GM12873 (cell line): ENCODE measurements at regions not wholly inside any gene's neighbourhood (a gene's known extent, or its start where the extent isn't known, plus 50 kb on each side); places are given as distances from the start of the nearest gene placed in this dataset.

ENCODE experiments used
- CTCF ChIP-seq: IDR thresholded peaks from 2 replicates; pipeline ENCODE4 v1.5.1; 2012; ENCODE audit warnings: low read depth, mild to moderate bottlenecking, moderate library complexity, low read length, control low read depth; ENCODE audit not compliant: insufficient read depth; ENCODE audit errors: missing control alignments

- TF ChIP-seq CTCF = no peak
These were observed 85.6 kb downstream of the MARCHF4 start for GRCh38 chr2:216286616-216287231.

- no peak for TF ChIP-seq CTCF
These were observed 86.6 kb downstream of the MARCHF4 start for GRCh38 chr2:216285701-216286100.

- no peak for TF ChIP-seq CTCF
These were observed 87.6 kb downstream of the MARCHF4 start for GRCh38 chr2:216284708-216285107.

- TF ChIP-seq CTCF = peak; percentile 85
These were observed 89.0 kb downstream of the MARCHF4 start for GRCh38 chr2:216283038-216283900.

- TF ChIP-seq CTCF = no peak
These were observed 90.4 kb downstream of the MARCHF4 start for GRCh38 chr2:216281876-216282275.

- TF ChIP-seq CTCF = no peak
These were observed 91.0 kb downstream of the MARCHF4 start for GRCh38 chr2:216281316-216281715.

GRCh38 chr2:216279459-216279858 is 92.8 kb downstream of the MARCHF4 start:
- no peak for TF ChIP-seq CTCF
